COR-L47 (cell line): ENCODE measurements at regions not wholly inside any gene's neighbourhood (a gene's known extent, or its start where the extent isn't known, plus 50 kb on each side); places are given as distances from the start of the nearest gene placed in this dataset.
"Not testable (repeated sequence)": the region's sequence is repeated elsewhere in the genome, so short reads cannot be mapped to it uniquely, and the experiment has no call there.

ENCODE experiments used
- DNase-seq: peaks from one replicate; lab custom pipeline; 2025; lab: John Stamatoyannopoulos, UW

DNA sequence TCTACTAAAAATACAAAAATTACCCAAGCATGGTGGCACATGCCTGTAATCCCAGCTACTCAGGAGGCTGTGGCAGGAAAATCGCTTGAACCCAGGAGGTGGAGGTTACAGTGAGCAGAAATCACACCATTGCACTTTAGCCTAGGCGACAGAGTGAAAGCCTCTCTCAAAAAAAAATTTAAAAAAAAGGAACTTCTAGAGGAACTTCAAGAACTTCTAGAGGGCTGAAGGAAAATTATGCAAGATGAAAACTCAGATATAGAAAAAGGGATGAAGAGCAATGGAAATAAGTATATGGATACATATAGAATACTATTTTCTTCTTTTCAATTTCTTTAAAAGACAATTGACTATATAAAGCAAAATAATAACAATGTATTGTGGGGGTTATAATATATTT, 51.2 kb upstream of the PRR5 start:
- no peak for DNase-seq

DNA sequence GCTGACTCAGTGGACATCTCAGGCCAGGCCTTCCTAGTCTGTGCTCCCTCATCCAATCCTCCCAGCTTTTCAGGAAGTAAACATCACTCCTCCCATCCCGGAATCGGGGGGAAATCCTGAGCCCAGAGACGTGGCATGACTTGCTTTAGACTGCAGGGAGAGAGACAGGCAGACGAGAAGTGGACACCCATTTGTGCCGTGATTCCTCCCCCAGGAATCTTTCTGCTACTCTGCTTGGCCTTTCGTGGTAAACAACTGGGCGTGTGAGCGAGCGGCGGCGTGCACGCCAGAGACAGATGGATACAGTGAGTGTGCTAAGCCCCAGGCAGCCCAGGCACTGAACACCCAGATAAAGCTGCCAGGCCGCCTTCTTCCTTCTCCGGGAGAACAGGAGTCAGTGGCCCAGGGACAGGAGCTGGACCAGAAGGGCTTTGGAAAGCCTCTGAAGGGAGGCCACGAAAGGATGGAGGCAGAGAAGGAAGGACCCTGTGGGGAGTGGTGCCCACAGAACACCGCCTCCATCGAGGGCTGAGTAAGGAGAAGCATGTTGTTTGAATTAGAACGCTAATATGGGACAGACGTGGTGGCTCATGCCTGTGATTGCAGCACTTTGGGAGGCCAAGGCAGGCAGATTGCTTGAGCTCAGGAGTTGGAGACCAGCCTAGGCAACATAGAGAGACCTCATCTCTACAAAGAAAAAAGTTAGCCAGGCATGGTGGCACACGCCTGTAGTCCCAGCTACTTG, 53.0 kb upstream of the PRR5 start:
- DNase-seq = no peak

DNA sequence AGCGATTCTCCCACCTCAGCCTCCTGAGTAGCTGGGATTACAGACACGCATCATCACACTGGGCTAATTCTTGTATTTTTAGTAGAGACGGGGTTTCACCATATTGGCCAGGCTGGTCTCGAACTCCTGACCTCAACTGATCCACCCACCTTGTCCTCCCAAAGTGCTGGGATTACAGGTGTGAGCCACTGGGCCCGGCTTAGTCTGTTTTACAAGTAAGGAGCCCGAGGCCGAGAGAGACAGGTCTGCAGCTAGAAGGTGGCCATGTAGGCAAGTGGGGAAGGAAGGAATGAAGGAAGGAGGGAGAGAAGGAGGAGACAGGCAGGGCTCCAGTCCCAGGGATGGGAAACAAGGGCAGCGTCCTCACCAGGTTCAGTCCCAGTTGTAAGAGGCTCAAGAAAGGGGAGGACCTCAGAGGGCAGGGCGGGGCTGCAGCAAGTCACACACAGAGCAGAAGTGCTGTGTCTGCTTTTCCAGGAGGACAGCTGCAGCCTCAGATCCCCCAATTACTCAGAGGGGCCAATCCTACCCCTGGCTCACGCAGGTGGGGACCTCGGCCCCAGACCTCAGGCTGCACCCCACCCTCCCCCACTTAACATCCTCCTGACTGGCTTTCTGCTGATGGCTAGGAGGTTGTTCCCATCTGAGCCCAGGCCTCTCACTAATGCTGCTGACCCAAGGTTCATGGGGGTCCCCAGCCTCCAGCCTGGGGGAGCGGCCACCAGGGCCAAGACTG, 53.8 kb upstream of the PRR5 start:
- DNase-seq = no peak

DNA sequence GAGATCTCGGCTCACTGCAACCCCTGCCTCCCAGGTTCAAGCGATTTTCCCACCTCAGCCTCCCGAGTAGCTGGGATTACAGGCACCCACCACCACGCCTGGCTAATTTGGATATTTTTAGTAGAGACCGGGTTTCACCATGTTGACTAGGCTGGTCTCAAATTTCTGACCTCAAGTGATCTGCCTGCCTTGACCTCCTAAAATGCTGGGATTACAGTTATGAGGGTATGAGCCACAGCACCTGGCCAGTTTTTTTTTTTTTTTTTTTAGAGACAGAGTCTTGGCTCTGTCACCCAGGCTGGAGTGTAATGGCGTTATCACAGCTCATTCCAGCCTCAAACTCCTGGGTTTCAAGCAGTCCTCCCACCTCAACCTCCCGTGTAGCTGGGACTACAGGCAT, 54.9 kb upstream of the PRR5 start:
- no peak for DNase-seq

DNA sequence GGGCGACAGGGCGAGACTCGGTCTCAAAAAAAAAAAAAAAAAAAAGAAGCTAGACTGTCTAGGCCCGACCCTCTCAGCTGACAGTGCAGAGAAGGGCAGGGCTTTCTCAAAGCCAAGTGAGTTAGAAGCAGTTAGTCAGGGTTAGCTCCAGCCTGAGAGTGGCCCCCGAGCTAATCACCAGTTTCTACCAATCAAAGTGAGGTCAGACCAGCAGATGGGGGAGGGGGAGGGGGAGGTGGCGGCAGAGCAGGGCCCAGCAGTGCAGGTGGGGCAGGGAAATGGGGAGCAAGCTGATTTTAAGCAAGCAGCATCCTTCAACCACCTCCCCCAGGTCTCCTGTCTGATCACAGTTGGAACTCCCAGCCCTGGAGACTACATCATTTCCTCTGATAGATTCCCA, 55.3 kb upstream of the PRR5 start:
- DNase-seq = no peak

DNA sequence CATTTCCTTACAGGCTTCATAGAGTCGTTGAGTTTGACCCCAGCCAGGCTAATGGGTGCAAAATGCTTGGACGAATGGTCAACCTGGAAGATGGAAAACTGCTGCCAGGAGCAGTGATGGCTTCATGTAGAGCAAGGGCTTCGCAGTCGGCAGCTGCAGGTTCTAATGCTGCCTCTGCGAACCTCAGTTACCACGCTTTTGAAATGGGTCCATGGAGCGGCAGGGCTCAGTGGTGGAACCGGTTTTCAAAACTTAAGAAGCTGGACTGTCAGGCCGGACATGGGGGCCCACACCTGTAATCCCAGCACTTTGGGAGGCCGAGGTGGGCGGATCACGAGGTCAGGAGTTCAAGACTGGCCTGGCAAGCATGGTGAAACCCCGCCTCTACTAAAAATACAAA, 55.9 kb upstream of the PRR5 start:
- DNase-seq = no peak

DNA sequence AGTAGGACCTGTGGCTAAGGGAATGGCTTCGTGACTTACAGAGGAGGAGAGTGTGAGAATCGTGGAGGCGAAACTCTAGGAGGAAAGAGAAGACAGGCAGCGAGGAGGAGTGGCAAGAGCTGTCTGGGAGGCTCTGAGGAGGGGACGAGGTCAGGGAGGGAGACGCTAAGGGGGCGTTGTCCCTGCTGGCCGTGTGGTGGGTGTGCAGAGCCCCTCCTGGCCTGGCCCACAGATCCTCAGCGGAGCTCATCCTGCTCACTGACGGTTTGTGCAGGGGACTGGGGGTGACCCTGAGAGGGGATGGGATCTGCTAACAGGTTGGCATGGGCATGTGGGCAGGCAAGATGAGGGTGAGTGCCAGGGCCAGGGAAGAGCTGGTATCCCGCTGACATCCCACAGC, 56.5 kb upstream of the PRR5 start:
- no peak for DNase-seq

DNA sequence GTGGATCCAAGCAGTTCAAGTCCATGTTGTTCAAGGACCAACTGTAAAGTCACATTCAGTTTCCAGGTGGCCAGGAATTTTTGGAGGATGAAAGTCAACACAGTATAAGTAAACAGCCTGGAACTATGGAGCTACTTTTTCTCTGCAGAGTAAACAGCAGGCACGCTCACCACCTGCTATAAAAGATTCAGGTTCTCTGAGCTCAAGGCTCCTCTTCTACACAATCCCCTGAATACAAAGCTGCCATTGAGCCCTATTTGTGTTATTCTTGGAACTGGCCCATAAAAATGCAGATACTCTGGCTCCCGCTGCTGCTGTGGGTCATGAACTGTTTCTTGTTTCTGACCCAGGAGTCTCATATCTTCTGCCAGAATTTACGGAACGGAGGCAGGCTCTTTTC, 56.9 kb upstream of the PRR5 start:
- DNase-seq = no peak

DNA sequence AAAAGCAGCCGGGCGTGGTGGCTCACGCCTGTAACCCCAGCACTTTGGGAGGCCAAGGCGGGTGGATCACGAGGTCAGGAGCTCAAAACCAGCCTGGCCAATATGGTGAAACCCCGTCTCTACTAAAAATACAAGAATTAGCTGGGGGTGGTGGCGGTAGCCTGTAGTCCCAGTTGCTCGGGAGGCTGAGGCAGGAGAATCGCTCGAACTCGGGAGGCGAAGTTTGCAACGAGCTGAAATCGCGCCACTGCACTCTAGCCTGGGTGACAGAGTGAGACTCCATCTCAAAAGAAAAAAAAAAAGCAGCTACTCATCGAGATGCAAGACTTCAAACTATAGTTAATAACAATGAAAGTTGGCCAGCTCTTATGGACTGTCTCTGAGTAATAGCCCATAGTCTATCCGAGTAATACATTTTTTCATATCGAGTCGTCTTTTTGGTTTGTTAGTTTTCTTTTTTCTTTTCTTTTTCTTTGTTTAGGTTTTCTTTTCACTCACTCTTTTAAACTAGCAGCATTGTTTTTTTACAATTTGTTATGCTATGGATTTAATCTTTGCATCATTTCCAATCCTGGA, 58.4 kb upstream of the PRR5 start:
- not testable (repeated sequence) for DNase-seq

DNA sequence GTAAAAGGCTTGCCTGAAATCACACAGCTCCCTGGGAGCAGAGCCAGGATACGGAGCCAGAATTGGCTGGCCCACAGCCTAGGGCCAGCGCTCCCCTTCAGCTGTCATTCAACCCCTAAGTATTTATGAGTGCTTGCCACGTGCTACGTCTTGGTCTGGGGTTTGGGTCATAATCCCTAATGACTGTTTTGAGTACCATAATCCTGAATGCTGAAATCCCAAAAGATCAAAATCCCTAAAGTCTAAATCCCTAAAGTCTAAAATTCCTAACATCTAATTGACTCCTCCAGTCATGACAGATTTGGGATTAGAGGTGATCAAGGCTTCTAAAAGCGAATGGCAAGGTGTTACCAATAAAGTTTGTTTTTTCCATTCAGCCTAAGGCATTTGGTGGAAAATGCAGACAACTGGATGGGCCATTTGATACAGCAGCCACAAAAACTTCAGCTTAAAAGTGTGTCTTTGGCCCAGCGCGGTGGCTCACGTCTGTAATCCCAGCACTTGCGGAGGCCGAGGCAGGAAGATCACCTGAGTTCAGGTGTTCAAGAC, 59.8 kb upstream of the PRR5 start:
- DNase-seq = no peak

DNA sequence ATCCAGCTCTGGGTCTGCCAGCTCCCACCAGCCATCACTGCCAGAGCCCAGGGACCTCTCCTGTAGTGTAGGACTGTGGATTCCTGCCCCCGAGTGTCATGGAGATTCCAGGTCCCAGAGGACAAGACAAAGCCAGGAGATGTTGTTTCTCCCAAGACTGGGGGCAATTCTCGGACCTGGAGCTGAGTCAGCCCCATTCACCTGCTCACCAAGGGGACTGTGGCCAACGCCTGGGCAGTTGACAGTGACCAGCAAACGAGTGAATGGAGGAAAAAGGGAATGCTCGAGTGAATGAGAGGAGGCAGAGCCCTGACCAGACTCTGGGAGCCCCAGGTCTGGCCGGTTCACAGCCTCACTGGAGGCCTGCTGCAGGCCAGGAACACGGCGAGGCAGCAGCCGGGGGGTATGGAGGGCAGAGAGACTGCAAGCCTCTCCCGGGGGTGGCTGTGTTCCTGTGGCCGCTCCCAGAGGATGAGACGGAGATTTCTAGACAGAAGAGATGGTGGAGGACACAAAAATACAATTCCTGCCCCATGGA, 61.3 kb upstream of the PRR5 start:
- DNase-seq = no peak

DNA sequence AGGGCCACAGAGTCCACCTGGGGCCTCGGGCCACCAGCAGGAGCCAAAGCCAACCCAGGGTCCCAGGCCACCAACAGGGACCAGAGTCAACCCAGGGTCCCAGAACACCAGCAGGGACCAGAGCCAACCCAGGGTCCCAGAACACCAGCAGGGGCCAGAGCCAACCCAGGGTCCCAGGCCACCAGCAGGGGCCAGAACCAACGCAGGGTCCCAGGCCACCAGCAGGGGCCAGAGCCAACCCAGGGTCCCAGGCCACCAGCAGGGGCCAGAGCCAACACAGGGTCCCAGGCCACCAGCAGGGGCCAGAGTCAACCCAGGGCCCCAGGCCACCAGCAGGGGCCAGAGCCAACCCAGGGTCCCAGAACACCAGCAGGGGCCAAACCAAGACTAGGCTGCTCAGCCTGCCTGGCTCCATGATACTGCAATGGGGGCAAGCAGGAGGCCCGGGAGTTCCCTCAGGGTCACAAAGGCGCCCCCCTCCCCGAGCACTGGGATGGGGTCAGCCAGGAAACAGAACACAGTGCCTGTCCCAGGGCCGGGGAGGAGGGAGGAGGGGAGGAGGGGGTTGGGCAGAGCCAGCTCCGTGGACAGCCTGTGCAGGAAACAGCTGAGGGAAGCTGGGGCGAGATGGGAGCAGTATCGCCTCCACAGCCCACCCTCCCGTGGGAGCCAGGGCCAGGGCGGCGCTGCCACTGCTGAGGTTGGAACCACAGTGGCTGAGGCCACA, 62.0 kb upstream of the PRR5 start:
- no peak for DNase-seq

DNA sequence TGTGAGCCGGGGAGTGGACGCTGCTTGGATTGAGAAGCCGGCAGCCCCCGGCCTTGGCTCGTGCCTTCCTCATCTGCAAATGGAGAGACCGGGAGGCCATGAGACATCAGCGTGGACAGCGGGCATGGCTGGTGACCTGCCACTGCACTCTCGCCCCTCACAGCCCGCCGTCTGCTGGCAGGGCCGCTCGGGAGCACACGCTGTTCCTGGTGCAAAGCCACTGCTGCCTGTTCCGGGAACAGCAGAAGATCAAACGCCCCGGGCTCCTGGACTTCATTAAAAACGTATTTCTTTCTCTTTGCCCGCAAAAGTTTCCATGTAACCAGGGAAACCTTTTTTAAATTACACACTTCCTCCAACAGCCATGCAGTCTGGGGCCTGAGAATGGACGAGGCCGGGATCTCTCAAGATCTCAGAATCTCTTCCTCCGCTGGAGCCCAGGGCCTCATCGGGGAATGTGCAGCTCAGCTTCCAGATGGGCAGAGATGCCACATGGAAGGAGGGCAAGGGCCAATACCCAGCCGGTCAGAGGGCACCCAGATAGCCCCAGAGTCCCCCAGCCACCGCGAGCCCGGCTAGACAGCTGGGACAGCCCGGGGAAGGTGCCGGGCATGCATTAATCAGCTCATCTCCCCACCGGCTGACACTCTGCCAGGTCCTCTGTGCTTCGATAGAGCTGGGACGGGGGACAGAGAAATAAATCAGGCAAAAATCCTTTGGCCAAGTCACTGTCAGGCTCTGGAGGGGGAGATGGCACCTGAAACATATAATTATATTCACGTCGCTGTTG, 62.8 kb upstream of the PRR5 start:
- no peak for DNase-seq

DNA sequence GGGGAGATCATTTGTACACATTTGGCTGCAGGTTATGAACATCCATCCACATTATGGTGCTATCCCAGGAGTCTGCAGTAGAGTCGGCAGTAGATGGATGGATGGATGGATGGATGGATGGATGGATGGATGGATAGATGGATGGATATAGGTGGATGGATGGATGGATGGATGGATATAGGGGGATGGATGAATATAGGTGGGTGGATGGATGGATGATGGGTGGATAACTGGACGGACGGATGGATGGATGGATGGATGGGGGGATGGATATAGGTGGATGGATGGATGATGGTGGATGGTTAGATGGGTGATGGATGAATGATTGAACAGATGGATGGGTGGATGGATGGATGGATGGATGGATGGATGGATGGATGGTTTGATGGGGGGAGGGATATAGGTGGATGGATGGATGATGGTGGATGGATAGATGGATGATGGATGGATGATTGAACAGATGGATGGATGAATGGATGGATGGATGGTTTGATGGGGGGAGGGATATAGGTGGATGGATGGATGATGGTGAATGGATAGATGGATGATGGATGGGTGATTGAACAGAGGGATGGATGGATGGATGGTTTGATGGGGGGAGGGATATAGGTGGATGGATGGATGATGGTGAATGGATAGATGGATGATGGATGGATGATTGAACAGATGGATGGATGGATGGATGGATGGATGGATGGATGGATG, 65.3 kb upstream of the PRR5 start:
- DNase-seq = not testable (repeated sequence)

DNA sequence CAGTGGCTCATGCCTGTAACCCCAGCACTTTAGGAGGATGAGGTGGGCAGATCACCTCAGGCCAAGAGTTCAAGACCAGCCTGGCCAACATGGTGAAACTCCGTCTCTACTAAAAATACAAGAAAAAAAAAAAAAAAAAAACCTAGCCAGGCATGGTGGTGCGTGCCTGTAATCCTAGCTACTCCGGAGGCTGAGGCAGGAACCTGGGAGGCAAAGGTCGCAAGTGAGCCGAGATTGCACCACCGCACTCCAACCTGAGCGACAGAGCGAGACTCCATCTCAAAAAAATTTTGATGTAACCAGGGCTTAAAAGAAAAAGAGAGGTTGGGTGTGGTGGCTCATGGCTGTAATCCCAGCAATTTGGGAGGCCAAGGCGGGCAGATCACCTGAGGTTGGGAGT, 66.4 kb upstream of the PRR5 start:
- not testable (repeated sequence) for DNase-seq

DNA sequence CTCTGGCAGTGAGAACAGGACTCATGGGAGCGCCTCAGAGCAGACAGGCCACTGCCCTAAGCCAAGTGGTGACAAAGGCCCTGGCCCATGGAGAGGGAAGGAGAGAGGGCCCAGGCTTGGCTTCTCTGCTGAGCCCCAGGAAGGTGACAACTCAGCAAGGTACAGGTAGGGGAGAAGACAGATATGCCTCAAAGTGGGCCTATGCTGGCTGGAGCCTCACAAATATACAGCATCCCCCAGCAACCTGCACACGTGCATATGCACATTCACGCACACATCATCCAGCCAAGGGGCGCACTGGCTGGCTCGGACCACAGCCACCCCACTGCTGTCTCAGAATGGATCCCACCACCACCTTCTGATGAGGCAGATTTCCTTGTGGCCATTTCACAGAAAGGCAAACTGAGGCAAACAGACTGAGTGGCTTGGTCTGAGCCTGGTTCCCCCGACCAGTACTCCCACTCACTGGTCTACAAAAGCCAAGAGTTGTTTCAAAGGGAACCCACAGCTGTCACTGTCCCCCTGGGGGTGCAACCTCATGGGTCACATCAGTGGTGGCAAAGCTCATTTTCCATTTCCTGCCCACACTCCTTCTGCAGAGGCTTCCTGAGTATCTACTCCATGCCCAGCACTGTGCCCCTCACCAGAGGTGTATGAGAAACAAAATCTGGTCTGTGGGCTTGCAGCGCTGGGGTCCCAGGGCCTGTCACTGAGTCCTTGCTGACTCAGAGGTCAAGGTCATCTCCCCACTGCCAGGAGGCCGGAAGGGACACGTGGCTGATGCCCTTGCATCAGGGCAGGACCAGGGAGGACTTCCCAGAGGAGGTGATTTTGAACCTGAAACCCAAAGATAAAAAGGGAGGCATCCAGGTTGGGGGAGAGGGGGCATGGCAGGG, 67.3 kb upstream of the PRR5 start:
- DNase-seq = no peak

DNA sequence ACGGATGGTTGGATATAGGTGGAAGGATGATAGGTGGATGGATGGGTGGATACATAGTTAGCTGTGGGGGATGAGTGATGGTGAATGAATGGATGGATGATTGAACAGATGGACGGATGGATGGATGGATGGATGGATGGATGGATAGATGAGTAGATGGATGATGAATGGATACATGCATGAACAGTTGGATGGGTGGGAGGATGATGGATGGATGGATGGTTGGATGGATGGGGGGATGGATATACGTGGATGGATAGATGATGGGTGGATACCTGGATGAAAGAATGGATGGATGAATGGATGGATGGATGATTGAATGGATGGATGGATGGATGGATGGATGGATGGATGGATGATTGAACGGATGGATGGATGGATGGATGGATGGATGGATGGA, 68.4 kb upstream of the PRR5 start:
- DNase-seq = no peak

DNA sequence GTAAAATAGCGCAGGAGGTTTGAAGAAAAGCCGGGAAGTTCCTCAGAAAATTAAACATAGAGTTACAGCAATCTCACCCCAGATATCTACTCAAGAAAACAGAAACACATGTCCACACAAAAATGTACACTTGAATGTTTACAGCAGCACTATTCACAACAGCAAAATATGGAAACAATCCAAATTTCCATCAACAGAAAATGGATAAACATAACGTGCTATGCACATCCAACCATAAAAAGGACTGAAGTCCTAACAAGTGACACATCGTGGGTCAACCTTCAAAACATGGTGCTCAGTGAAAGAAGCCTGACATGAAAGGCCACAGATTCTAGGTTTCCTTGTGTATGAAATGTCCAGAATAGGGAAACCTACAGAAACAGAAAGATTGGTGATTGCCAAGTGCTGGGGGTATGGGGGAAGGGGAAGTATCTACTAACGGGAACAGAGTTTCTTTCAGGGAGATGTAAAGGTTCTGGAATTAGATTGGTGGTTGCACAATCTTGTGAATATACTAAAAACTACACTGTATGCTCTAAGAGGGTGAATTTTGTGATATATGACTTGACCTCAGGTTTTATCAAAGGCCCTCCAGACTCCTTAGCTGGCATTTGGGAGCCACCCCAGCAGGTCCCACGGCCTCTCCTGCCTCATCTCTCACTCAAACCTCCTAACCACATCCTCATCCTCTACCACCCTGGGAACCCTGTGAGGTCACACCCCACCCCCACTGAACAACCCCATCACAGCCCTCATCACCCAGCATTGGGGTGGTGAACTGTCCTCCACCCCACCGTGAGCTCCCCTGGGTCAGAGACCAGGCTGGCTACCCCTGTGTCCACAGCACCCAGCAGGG, 69.2 kb upstream of the PRR5 start:
- no peak for DNase-seq

DNA sequence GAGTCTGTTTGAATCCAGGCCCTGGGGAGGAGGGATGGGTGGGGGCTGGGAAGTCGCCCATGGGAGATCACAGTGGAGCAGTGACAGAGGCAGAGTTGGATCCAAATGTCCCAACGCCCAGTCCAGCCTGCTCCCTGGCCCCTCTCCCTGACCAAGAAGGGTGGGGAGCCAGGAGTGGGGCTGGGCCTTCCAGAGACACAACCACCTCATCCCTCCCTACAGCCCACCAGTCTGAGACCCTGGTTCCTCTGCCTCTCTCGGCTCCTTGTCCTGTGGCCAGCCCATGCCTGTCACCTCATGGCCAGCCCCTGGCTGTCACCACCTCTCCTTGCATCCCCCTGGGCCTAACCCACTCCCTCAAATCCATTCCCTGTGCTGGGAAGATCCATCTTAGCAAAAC, 71.2 kb upstream of the PRR5 start:
- no peak for DNase-seq
